ENCODE measurements at regions not wholly inside any gene's neighbourhood (a gene's known extent, or its start where the extent isn't known, plus 50 kb on each side); places are given as distances from the start of the nearest gene placed in this dataset.

DNA sequence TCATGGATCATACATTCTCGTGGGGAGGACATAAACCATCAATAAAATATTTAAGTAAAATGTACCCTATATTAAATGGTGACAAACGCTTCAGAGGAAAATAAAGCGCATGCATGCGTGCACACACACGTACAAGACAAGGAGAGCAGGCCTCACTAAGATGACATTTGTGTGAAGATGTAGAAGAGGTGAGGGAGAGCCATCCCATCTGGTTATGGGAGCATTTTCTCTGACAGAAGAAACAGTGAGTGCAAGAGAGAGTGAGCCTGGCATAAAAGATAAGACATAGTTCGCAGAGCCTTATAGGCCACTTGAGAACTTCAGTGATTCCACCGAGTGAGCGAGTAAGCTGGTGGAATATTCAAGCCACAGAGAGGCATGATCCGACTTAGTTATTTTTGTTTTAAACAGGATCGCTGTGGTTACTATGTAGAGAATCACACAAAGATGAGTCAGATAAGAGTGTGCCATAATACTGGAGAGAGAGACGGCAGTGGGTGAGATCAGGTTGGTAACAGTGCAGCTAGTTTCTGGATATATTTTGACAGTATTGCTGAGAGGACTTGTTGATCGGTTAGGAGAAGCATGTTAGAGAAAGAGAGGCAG is 624.2 kb downstream of the PLPP3 start:
- TF ChIP-seq CTCF (conservative IDR thresholded peaks at IDR 0.05 in 1 of 2, IDR thresholded peaks at IDR 0.05 in 1 of 2; ENCODE audit: low read depth in 1 of 2, low read length in 2 of 2) = no peak
- no peak for TF ChIP-seq EZH2 (IDR thresholded peaks at IDR 0.05; ENCODE audit: low read length, missing control alignments)
